Mucosa of descending colon (tissue), 3 donors: ENCODE measurements at regions not wholly inside any gene's neighbourhood (a gene's known extent, or its start where the extent isn't known, plus 50 kb on each side); places are given as distances from the start of the nearest gene placed in this dataset.
"Not testable (repeated sequence)": the region's sequence is repeated elsewhere in the genome, so short reads cannot be mapped to it uniquely, and the experiment has no call there.

Experiments used
- ATAC-seq: fragments of 200-7000 bp; cut with Tn5 transposase; one replicate; pipeline ENCODE4 v1.9.1; 2020; ENCODE audit warnings: mild to moderate bottlenecking, moderate library complexity
- DNase-seq, 3 donors: peaks; one replicate each; pipeline ENCODE4 v3.0.0-alpha.2; 2020
- H3K36me3 ChIP-seq: fragments of 200-600 bp; one replicate; pipeline ENCODE4 v1.8.0; 2021; ENCODE audit warnings: low read depth, mild to moderate bottlenecking
- H3K4me1 ChIP-seq: fragments of 200-600 bp; one replicate; pipeline ENCODE4 v1.8.0; 2021; ENCODE audit warnings: low read depth, mild to moderate bottlenecking
- H3K4me3 ChIP-seq: fragments of 200-600 bp; one replicate; pipeline ENCODE4 v1.8.0; 2021; ENCODE audit warnings: mild to moderate bottlenecking
- H3K9me3 ChIP-seq: fragments of 200-600 bp; one replicate; pipeline ENCODE4 v1.8.0; 2021; ENCODE audit warnings: mild to moderate bottlenecking
- intact Hi-C, 2 donors: fragments of 100-400 bp; cut with DNase I in 1 of 2; cut with micrococcal nuclease in 1 of 2; formaldehyde crosslinking; loops; one replicate each; pipeline versions ENCODE4 v1.11.0 to v1.11.1; 2022; cut with DNase I, micrococcal nuclease
- TF ChIP-seq, protein P1 (sequence below): fragments of 200-600 bp; IDR thresholded peaks from one replicate; pipeline ENCODE4 v1.8.0; 2022; ENCODE audit warnings: antibody characterized with exemption, mild to moderate bottlenecking
- donor health status: DM: no; HTN: no; CAD: no; lungs with moderate emphysema.
- donor health status: DM: no; HTN: no; CAD: no.
- donor health status: DM: no; HTN: yes; CAD: no.

DNA sequence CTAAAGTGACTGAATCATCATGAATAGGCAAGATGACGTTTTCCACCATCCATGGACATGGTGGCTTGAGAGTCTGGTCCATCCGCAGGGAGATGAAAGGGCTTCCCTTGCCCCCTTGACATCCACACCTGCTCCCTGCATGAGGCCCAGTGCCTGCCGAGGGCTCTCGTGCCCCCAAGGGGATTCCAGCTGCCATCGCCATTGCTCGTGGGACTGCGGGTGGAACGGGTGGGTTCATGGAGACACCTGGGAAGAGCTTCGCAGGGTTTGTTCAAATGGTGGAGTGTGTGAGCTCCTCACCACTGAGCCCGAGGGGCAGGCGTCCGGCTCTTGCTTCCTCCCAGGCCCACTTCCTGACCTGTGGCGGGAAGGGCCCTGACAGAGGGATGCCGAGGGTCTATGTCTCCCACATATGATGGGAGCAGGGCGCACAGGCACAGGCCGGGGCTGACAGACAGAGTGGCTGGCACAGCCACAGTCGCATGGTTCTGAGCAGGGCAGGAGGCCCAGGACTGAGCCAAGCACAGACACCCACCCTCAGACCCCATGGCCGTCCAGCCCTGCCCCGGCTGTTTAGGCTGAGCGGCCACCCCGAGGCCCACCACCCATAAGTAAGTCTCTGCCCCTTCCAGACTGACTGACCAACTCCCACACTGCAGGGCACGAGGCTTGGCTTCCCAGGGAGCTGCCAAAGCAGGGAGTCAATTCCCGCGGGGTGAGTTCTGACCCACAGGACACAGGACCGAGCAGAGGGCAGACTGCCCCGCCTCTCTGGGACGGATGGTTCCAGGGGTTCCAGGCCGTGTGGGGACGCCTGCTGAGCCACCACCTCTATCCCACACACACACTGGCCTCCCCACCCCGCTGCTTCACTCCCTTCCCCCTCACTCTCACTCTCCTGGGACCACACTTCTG is 70.0 kb upstream of the PPP1R26 start:
- Histone ChIP-seq H3K4me1 (no peaks in the 10 kb centered on the region), H3K36me3 (no peaks in the 10 kb centered on the region), H3K9me3 (no peaks in the 10 kb centered on the region), H3K4me3 (no peak overlapping the region)
- no peak for ATAC-seq
- TF ChIP-seq, protein P1, sequence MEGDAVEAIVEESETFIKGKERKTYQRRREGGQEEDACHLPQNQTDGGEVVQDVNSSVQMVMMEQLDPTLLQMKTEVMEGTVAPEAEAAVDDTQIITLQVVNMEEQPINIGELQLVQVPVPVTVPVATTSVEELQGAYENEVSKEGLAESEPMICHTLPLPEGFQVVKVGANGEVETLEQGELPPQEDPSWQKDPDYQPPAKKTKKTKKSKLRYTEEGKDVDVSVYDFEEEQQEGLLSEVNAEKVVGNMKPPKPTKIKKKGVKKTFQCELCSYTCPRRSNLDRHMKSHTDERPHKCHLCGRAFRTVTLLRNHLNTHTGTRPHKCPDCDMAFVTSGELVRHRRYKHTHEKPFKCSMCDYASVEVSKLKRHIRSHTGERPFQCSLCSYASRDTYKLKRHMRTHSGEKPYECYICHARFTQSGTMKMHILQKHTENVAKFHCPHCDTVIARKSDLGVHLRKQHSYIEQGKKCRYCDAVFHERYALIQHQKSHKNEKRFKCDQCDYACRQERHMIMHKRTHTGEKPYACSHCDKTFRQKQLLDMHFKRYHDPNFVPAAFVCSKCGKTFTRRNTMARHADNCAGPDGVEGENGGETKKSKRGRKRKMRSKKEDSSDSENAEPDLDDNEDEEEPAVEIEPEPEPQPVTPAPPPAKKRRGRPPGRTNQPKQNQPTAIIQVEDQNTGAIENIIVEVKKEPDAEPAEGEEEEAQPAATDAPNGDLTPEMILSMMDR, result no peak
- no peak for DNase-seq
- intact Hi-C loops, result loop anchor here in 1 of 2 donors (5.0 kb wide), 1 partner anchor 322 kb away; the partner anchor contains the start of gene OLFM1

DNA sequence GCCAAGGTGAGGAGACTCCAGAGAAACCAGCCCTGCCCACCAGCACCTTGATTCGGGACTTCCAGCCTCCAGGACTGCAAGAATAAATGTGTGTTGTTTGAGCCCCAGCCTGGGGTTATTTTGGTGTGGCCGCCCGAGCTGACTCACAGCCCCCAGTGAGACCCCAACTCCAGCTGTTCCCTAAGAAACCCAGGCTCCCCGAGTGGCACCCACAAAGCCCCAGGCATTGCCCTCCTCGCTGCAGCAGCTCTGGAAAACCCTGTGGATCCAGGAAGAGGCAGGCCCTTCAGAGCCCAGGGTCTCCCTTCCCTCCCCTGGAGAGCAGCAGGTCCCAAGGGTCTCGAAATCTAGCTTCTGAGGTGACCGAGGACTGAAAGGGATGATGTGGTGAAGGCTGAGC is 69.2 kb upstream of the PPP1R26 start:
- Histone ChIP-seq H3K4me3 (no peak overlapping the region), H3K9me3 (no peaks in the 10 kb centered on the region), H3K36me3 (no peaks in the 10 kb centered on the region), H3K4me1 (no peaks in the 10 kb centered on the region)
- TF ChIP-seq, protein P1, result no peak
- intact Hi-C loops, result loop anchor here in 1 of 2 donors (5.0 kb wide), 1 partner anchor 323 kb away; the partner anchor contains the start of gene OLFM1
- ATAC-seq (no peak), DNase-seq (no peak)

DNA sequence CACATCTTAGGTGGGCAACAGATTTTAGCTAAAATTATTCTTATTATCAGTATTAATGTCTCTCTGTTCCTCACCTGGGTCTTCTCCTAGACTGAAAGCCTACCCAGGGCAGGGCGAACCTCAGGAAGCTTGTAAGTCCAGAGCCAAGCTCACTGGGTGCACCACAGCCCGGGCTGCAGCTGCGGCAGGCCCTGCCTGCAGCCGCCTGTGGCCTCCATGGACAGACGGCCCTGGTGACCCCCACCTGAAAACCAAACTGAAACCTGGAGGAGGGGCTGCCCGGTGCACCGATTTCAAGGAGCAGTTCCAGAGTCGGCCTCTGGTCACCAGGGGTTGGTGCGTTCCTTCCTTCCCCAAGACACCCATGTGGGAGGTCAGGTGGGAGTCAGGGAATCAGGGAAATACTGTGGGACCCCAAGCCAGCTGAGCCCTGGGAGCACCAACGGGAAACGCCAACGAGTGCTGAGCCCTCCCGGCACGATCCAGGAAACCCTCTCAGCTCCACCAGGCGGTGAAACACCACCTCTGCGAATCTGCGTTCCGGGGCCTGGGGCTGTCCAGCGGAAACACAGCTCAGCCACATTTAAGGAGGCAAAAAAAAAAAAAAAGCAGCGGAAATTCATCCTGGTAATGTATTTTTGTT is 68.6 kb upstream of the PPP1R26 start:
- DNase-seq (no peak), ATAC-seq (no peak)
- TF ChIP-seq, protein P1, result no peak
- no peaks in the 10 kb centered on the region for H3K36me3 ChIP-seq
- no peaks in the 10 kb centered on the region for H3K4me1 ChIP-seq
- no peaks in the 10 kb centered on the region for H3K9me3 ChIP-seq
- intact Hi-C loops, result loop anchor here in 1 of 2 donors (5.0 kb wide), 1 partner anchor 324 kb away; the partner anchor contains the start of gene OLFM1
- H3K4me3 ChIP-seq, result no peak overlapping the region

DNA sequence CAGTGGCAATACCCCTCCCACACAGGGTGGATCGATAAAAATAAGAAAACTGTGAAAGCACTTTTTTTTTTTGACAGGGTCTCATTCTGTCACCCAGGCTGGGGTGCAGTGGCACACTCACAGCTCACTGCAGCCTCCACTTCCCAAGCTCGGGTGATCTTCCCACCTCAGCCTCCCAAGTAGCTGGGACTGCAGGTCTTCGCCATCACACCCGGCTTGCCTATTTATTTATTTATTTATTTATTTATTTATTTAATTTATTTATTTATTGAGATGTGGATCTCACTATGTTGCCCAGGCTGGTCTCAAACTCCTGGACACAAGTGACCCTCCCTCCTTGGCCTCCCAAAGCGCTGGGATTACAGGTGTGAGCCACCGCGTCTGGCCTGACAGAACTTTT is 68.0 kb upstream of the PPP1R26 start:
- not testable (repeated sequence) for H3K9me3 ChIP-seq, H3K36me3 ChIP-seq, H3K4me1 ChIP-seq, H3K4me3 ChIP-seq, ATAC-seq, DNase-seq
- intact Hi-C loops, result loop anchor here in 1 of 2 donors (5.0 kb wide), 1 partner anchor 324 kb away; the partner anchor contains the start of gene OLFM1

DNA sequence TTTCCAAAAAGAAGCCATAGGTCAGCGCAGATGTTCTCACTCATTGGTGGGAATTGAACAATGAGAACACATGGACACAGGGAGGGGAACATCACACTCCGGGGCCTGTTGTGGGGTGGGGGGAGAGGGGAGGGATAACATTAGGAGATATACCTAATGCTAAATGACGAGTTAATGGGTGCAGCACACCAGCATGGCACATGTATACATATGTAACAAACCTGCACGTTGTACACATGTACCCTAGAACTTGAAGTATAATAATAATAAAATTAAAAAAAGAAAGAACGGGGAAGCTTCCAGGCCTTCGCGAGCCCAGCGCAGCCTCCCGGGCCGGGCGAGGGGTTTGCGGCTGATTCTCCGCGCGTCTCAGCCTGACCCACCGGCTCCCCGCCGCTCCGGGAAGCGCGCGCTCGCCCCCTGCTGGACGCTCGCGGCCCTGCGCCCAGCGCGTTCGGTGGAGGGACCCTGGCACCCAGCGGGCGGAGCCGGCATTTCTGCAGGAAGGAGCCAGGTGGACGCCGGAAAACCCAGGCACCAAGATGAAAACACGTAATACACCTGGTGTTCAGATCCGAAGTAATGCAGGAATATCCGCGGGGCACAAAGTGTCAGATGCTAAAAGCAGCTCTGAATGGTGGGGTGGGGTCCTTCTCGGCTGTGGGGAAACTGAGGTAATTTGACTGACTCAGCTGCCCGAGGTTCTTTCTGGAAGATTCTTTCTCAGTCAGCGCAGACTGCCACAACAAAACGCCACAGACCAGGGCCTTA is 67.1 kb upstream of the PPP1R26 start:
- not testable (repeated sequence) for H3K9me3 ChIP-seq, H3K4me3 ChIP-seq, H3K36me3 ChIP-seq, H3K4me1 ChIP-seq
- intact Hi-C loops, result loop anchor here in 1 of 2 donors (5.0 kb wide), 1 partner anchor 325 kb away; the partner anchor contains the start of gene OLFM1
- ATAC-seq (peak; percentile 97), DNase-seq (peak in 2 of 3 donors; percentile 70 to 81)
- TF ChIP-seq, protein P1, result peak; percentile 98
